HUES64 (cell line): ENCODE measurements at regions not wholly inside any gene's neighbourhood (a gene's known extent, or its start where the extent isn't known, plus 50 kb on each side); places are given as distances from the start of the nearest gene placed in this dataset.

Experiments used
- H3K27ac ChIP-seq: 2 replicates; pipeline ENCODE4 v1.7.0; 2013; ENCODE audit warnings: low read depth, low read length, inconsistent platforms
- H3K27me3 ChIP-seq: 2 replicates; pipeline ENCODE4 v1.6.1; 2013; ENCODE audit warnings: mild to moderate bottlenecking, low read length; ENCODE audit not compliant: insufficient read depth
- H3K36me3 ChIP-seq: 2 replicates; pipeline ENCODE4 v1.6.1; 2013; ENCODE audit warnings: mild to moderate bottlenecking, low read length; ENCODE audit not compliant: insufficient read depth
- H3K4me1 ChIP-seq: 2 replicates; pipeline ENCODE4 v1.6.1; 2013; ENCODE audit warnings: mild to moderate bottlenecking, low read length, moderate library complexity; ENCODE audit not compliant: insufficient read depth
- H3K4me3 ChIP-seq: 2 replicates; pipeline ENCODE4 v1.5.1; 2013; ENCODE audit warnings: mild to moderate bottlenecking, low read length, moderate library complexity
- H3K9ac ChIP-seq: 2 replicates; pipeline ENCODE4 v1.6.1; 2013; ENCODE audit warnings: mild to moderate bottlenecking, low read depth, low read length
- H3K9me3 ChIP-seq: 2 replicates; pipeline ENCODE4 v1.6.1; 2013; ENCODE audit warnings: low read depth, low read length; ENCODE audit not compliant: insufficient read depth
- WGBS: fragments of 150-250, 120-280 bp; methylation state at CpG from one replicate; pipeline ENCODE4 v1.1.7; 2013; ENCODE audit warnings: missing lambda C conversion rate; 5-methylcytosine and 5-hydroxymethylcytosine counted together

DNA sequence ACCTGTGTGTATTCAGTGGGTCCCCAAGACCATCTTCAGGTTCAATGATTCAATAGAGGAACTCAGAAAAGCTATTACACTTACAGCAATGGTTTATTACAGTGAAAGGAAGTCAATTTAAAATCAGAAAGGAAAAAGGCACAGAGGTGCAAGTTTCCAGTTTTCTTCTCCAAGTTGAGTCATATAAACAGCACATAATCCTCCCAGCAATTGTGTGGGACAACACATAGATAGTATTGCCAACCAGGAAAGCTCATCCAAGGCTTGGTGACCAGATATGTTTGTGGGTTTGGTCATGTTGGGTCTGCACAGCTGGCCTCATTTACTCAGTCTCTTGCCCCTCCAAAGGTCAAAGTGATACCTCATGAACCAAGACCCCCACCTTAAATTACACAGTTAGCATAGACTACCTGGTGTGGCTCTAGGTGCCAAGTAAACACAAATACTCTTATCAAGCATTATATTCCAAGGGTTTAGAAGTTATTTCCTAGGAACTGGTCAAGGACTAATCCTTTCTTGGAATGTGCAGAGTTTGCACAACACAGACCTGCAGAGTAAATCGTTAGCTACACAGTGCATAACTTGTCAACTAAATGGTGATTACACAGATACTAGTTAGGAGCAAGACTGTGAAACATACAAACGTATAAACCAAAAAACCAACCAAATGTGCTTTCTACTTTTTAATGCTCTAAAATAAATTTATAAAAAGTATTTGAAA is 777.3 kb downstream of the PCDH18 start:
- Histone ChIP-seq H3K4me3 (no peak overlapping the region), H3K27ac (no peak overlapping the region), H3K36me3 (no peaks in the 10 kb centered on the region; the same call in 1 of the 2 replicates), H3K9me3 (no peaks in the 10 kb centered on the region), H3K4me1 (peaks cover 15% of the 10 kb centered on the region), H3K9ac (no peak overlapping the region), H3K27me3 (no peaks in the 10 kb centered on the region)
- WGBS = 86% methylated on average over 1 of the region's 2 CpGs

GRCh38 chr4:136751556-136751955 is 780.7 kb downstream of the PCDH18 start:
- Histone ChIP-seq H3K27me3 (no peaks in the 10 kb centered on the region), H3K4me3 (no peak overlapping the region), H3K4me1 (peaks cover 12% of the 10 kb centered on the region), H3K9me3 (peaks cover 14% of the 10 kb centered on the region), H3K9ac (no peak overlapping the region; the same call in 1 of the 2 replicates), H3K27ac (peak overlapping the region; percentile 32; the same call in 1 of the 2 replicates), H3K36me3 (peaks cover 4% of the 10 kb centered on the region; the same call in 1 of the 2 replicates)
- 11% methylated on average over 1 of the region's 1 CpG for WGBS

- Histone ChIP-seq H3K4me1 (peaks cover 12% of the 10 kb centered on the region), H3K4me3 (no peak overlapping the region), H3K36me3 (peaks cover 4% of the 10 kb centered on the region; the same call in 1 of the 2 replicates), H3K27ac (peak overlapping the region; percentile 32), H3K9me3 (peaks cover 14% of the 10 kb centered on the region), H3K9ac (peak overlapping the region; percentile 22; the same call in 1 of the 2 replicates), H3K27me3 (no peaks in the 10 kb centered on the region)
- WGBS = 91% methylated on average over 3 of the region's 3 CpGs
Measured at GRCh38 chr4:136750897-136751296, 781.4 kb downstream of the PCDH18 start.

- WGBS = 96% methylated on average over 2 of the region's 2 CpGs
- no peak overlapping the region for H3K4me3 ChIP-seq
- peaks cover 16% of the 10 kb centered on the region for H3K9me3 ChIP-seq
- H3K9ac ChIP-seq = no peak overlapping the region
- H3K4me1 ChIP-seq = peaks cover 12% of the 10 kb centered on the region
- no peaks in the 10 kb centered on the region for H3K27me3 ChIP-seq
- peaks cover 4% of the 10 kb centered on the region; the same call in 1 of the 2 replicates for H3K36me3 ChIP-seq
- no peak overlapping the region for H3K27ac ChIP-seq
Measured at GRCh38 chr4:136749989-136750388, 782.3 kb downstream of the PCDH18 start.

GRCh38 chr4:136748773-136749172 is 783.5 kb downstream of the PCDH18 start:
- peaks cover 12% of the 10 kb centered on the region for H3K4me1 ChIP-seq
- no peak overlapping the region for H3K9ac ChIP-seq
- WGBS = 96% methylated on average over 3 of the region's 3 CpGs
- peaks cover 26% of the 10 kb centered on the region for H3K9me3 ChIP-seq
- H3K36me3 ChIP-seq = peaks cover 4% of the 10 kb centered on the region; the same call in 1 of the 2 replicates
- H3K27me3 ChIP-seq = no peaks in the 10 kb centered on the region
- no peak overlapping the region for H3K4me3 ChIP-seq
- no peak overlapping the region for H3K27ac ChIP-seq

DNA sequence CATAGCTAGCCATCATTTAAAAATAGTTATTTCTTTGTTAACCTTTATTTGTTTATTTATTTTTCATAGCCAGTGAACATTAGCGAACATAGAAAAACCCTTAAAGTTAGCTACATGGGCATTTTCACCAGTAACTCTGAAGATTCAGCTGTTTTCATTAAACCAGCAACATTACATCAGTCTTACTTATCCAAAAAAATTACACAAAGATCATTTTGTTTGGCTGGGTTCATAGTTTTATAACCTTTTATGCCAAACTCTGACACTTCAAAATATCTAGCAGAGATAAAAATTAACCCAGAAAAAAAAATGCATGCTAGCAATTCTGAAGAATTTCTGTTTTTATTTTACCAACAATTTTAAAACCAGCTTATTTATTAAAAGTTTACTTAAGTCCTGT is 784.1 kb downstream of the PCDH18 start:
- peaks cover 12% of the 10 kb centered on the region for H3K4me1 ChIP-seq
- no peak overlapping the region for H3K4me3 ChIP-seq
- 97% methylated on average over 1 of the region's 1 CpG for WGBS
- H3K27ac ChIP-seq = no peak overlapping the region
- no peak overlapping the region for H3K9ac ChIP-seq
- no peaks in the 10 kb centered on the region for H3K27me3 ChIP-seq
- H3K36me3 ChIP-seq = peaks cover 4% of the 10 kb centered on the region; the same call in 1 of the 2 replicates
- H3K9me3 ChIP-seq = peaks cover 32% of the 10 kb centered on the region

GRCh38 chr4:136743238-136743637 is 789.1 kb downstream of the PCDH18 start:
- Histone ChIP-seq H3K4me1 (no peaks in the 10 kb centered on the region), H3K36me3 (no peaks in the 10 kb centered on the region), H3K9ac (no peak overlapping the region), H3K27ac (no peak overlapping the region), H3K9me3 (peaks cover 25% of the 10 kb centered on the region), H3K4me3 (no peak overlapping the region), H3K27me3 (no peaks in the 10 kb centered on the region)
- 98% methylated on average over 1 of the region's 1 CpG for WGBS

DNA sequence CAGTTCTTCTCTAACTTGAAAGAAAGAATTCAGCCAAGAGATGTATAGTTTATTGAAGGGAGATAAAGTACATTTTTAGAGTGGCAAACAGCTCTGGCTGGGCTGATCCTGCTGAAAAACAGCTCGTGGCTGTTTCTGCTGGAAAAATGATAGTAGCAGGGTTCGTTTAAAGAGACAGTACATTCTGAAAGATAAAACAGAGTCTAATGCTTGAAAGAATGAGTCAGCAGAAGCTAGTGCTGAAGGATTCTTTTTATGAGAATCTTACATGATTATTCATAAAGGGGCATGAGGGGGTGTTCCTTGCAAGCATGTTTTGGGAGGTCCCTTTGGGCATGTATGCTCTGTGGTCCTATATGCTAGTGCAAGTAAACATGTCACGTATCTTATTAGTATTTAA is 790.0 kb downstream of the PCDH18 start:
- Histone ChIP-seq H3K27ac (no peak overlapping the region), H3K9me3 (peaks cover 22% of the 10 kb centered on the region), H3K4me1 (no peaks in the 10 kb centered on the region), H3K4me3 (no peak overlapping the region), H3K36me3 (no peaks in the 10 kb centered on the region), H3K9ac (no peak overlapping the region), H3K27me3 (no peaks in the 10 kb centered on the region)
- WGBS = 89% methylated on average over 2 of the region's 3 CpGs

- peaks cover 22% of the 10 kb centered on the region for H3K9me3 ChIP-seq
- H3K27ac ChIP-seq = no peak overlapping the region
- H3K4me1 ChIP-seq = no peaks in the 10 kb centered on the region
- H3K27me3 ChIP-seq = no peaks in the 10 kb centered on the region
- no peak overlapping the region for H3K4me3 ChIP-seq
- H3K9ac ChIP-seq = no peak overlapping the region
- 100% methylated on average over 1 of the region's 2 CpGs for WGBS
- H3K36me3 ChIP-seq = no peaks in the 10 kb centered on the region
Measured at GRCh38 chr4:136741468-136741867, 790.8 kb downstream of the PCDH18 start.

GRCh38 chr4:136740326-136740725 is 792.0 kb downstream of the PCDH18 start:
- no peak overlapping the region for H3K27ac ChIP-seq
- no peaks in the 10 kb centered on the region for H3K27me3 ChIP-seq
- H3K36me3 ChIP-seq = no peaks in the 10 kb centered on the region
- no peak overlapping the region for H3K4me3 ChIP-seq
- H3K9me3 ChIP-seq = peaks cover 22% of the 10 kb centered on the region
- WGBS = 93% methylated on average over 4 of the region's 4 CpGs
- no peak overlapping the region for H3K9ac ChIP-seq
- H3K4me1 ChIP-seq = no peaks in the 10 kb centered on the region

DNA sequence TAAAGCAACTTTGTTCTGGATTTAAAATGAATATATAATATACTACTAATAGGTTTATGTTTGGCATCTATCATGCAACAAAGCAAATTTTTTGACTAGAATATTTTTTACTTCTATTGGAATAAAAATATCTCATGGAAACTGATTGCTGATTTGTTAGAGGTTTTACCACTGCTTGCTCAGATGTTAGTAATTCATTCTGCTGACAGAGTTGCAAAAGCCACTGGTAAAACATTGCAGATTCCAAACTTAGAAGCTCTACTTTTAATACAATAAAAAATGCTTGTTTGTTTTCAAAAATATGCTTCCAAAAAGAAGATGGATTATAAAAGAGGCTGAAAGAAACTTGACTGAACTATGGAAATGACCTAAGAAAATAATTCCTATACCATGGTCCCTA is 795.2 kb downstream of the PCDH18 start:
- H3K27ac ChIP-seq = no peak overlapping the region
- H3K9ac ChIP-seq = no peak overlapping the region
- H3K27me3 ChIP-seq = no peaks in the 10 kb centered on the region
- no peaks in the 10 kb centered on the region for H3K9me3 ChIP-seq
- H3K4me3 ChIP-seq = no peak overlapping the region
- no peaks in the 10 kb centered on the region for H3K36me3 ChIP-seq
- no peaks in the 10 kb centered on the region for H3K4me1 ChIP-seq

DNA sequence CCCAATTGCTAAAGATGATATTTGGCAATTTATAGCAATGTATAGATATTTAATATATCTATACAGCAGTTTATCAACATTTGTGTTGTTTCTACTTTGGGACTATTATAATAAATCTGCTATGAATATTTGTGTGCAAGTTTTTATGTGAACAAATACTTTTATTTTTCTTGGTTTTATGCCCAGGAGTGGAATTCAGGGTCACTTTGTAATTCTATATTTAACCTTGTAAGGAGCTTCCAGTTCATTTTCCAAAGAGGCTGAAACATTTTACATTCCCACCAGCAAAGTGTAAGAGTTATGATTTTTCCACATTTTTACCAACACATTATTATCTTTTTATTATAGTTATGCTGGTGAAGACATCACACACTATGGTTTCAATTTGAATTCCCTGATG is 801.3 kb downstream of the PCDH18 start:
- Histone ChIP-seq H3K36me3 (no peaks in the 10 kb centered on the region), H3K4me3 (no peak overlapping the region), H3K27me3 (no peaks in the 10 kb centered on the region), H3K9me3 (no peaks in the 10 kb centered on the region), H3K4me1 (no peaks in the 10 kb centered on the region), H3K27ac (no peak overlapping the region), H3K9ac (no peak overlapping the region)
